Activated T-cell treated with anti-CD3 and anti-CD28 coated beads, Interleukin-2, amount 50 U/mL, for 1 hour (primary cell): ENCODE measurements at regions not wholly inside any gene's neighbourhood (a gene's known extent, or its start where the extent isn't known, plus 50 kb on each side); places are given as distances from the start of the nearest gene placed in this dataset.
"Not testable (repeated sequence)": the region's sequence is repeated elsewhere in the genome, so short reads cannot be mapped to it uniquely, and the experiment has no call there.

Experiments
- DNase-seq: peaks from one replicate; pipeline ENCODE4 v3.0.0-alpha.2; 2020

GRCh38 chr18:30622104-30622503, 420.4 kb downstream of the DSC3 start:
- DNase-seq: no peak

- no peak for DNase-seq
Measured at GRCh38 chr18:30618567-30618966, 424.0 kb downstream of the DSC3 start.

- no peak for DNase-seq
Measured at GRCh38 chr18:30616414-30616813, 426.1 kb downstream of the DSC3 start.

GRCh38 chr18:30613467-30613801, 429.1 kb downstream of the DSC3 start:
- no peak for DNase-seq

- DNase-seq: no peak
Measured at GRCh38 chr18:30601541-30601940, 441.0 kb downstream of the DSC3 start.

GRCh38 chr18:30597202-30597601, 445.3 kb downstream of the DSC3 start:
- no peak for DNase-seq

GRCh38 chr18:30596635-30597034, 445.9 kb downstream of the DSC3 start:
- DNase-seq: no peak

- no peak for DNase-seq
Measured at GRCh38 chr18:30595942-30596341, 446.6 kb downstream of the DSC3 start.

- not testable (repeated sequence) for DNase-seq
Measured at GRCh38 chr18:30594911-30595310, 447.6 kb downstream of the DSC3 start.

- no peak for DNase-seq
Measured at GRCh38 chr18:30591462-30591861, 451.1 kb downstream of the DSC3 start.

- no peak for DNase-seq
Measured at GRCh38 chr18:30588673-30589164, 453.8 kb downstream of the DSC3 start.

- DNase-seq: no peak
Measured at GRCh38 chr18:30583768-30584167, 458.8 kb downstream of the DSC3 start.

GRCh38 chr18:30582078-30582477, 460.5 kb downstream of the DSC3 start:
- no peak for DNase-seq

GRCh38 chr18:30578707-30579106, 463.8 kb downstream of the DSC3 start:
- no peak for DNase-seq

- DNase-seq: no peak
Measured at GRCh38 chr18:30572214-30572613, 470.3 kb downstream of the DSC3 start.

GRCh38 chr18:30568333-30568732, 474.2 kb downstream of the DSC3 start:
- DNase-seq: no peak

GRCh38 chr18:30566877-30567276, 475.7 kb downstream of the DSC3 start:
- no peak for DNase-seq

GRCh38 chr18:30562231-30562630, 480.3 kb downstream of the DSC3 start:
- DNase-seq: no peak

- no peak for DNase-seq
Measured at GRCh38 chr18:30556112-30556511, 486.4 kb downstream of the DSC3 start.

- DNase-seq: no peak
Measured at GRCh38 chr18:30545393-30545792, 497.1 kb downstream of the DSC3 start.

GRCh38 chr18:30544141-30544540, 498.4 kb downstream of the DSC3 start:
- no peak for DNase-seq

- DNase-seq: no peak
Measured at GRCh38 chr18:30533716-30534115, 508.8 kb downstream of the DSC3 start.

- DNase-seq: no peak
Measured at GRCh38 chr18:30527917-30528316, 514.6 kb downstream of the DSC3 start.

- no peak for DNase-seq
Measured at GRCh38 chr18:30527226-30527625, 515.3 kb downstream of the DSC3 start.

- no peak for DNase-seq
Measured at GRCh38 chr18:30522288-30522929, 520.1 kb downstream of the DSC3 start.
